PFSK-1 (cell line): ENCODE measurements at regions not wholly inside any gene's neighbourhood (a gene's known extent, or its start where the extent isn't known, plus 50 kb on each side); places are given as distances from the start of the nearest gene placed in this dataset.

Experiments
- FOXP2 ChIP-seq: optimal IDR thresholded peaks from 2 replicates; pipeline ENCODE3; 2011; ENCODE audit warnings: borderline replicate concordance, control low read depth, inconsistent platforms; ENCODE audit not compliant: insufficient read depth; ENCODE audit errors: extremely low read length, extremely low read depth
- POLR2AphosphoS5 ChIP-seq: IDR thresholded peaks from 2 replicates; pipeline ENCODE4 v1.6.1; 2012; ENCODE audit warnings: low read depth, mild to moderate bottlenecking, control low read depth, low read length, moderate library complexity
- SIN3A ChIP-seq: IDR thresholded peaks from 2 replicates; pipeline ENCODE4 v1.6.1; 2012; ENCODE audit warnings: mild to moderate bottlenecking, low read length, moderate library complexity, borderline replicate concordance; ENCODE audit not compliant: insufficient read depth
- TAF1 ChIP-seq: IDR thresholded peaks from 2 replicates; pipeline ENCODE4 v1.6.1; 2012; ENCODE audit warnings: low read length, control low read depth, borderline replicate concordance; ENCODE audit not compliant: insufficient read depth
- TF ChIP-seq, protein P1 (sequence below), 2 experiments: IDR thresholded peaks; 2 replicates each; pipeline versions ENCODE4 v1.6.1 to v1.8.0; 2011 to 2012; ENCODE audit warnings: low read depth in 2 of 2, low read length in 2 of 2, control low read depth in 1 of 2, inconsistent platforms in 1 of 2, mild to moderate bottlenecking in 1 of 2, moderate library complexity in 1 of 2; ENCODE audit not compliant: insufficient read depth in 1 of 2

DNA sequence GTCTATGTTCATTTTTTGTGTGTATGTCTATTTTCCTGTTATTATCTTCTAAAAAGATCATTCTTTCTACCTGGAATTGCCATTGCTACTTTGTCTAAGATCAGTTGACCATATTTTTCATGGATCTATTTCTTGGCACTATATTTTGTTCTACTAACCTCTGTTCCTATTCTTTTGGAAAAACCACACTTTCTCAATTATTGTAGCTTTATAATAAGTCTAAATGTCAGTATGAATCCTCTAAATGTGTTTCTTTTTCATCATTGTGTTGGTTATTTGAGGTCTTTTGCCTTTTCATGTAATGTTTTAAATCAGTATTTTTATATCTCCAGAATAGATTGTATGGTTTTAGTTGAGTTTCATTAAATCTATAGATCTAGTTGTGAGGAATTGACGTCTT is 798.3 kb downstream of the FAT4 start:
- TF ChIP-seq SIN3A (no peak), POLR2AphosphoS5 (no peak), FOXP2 (no peak), TAF1 (no peak)
- TF ChIP-seq, protein P1, sequence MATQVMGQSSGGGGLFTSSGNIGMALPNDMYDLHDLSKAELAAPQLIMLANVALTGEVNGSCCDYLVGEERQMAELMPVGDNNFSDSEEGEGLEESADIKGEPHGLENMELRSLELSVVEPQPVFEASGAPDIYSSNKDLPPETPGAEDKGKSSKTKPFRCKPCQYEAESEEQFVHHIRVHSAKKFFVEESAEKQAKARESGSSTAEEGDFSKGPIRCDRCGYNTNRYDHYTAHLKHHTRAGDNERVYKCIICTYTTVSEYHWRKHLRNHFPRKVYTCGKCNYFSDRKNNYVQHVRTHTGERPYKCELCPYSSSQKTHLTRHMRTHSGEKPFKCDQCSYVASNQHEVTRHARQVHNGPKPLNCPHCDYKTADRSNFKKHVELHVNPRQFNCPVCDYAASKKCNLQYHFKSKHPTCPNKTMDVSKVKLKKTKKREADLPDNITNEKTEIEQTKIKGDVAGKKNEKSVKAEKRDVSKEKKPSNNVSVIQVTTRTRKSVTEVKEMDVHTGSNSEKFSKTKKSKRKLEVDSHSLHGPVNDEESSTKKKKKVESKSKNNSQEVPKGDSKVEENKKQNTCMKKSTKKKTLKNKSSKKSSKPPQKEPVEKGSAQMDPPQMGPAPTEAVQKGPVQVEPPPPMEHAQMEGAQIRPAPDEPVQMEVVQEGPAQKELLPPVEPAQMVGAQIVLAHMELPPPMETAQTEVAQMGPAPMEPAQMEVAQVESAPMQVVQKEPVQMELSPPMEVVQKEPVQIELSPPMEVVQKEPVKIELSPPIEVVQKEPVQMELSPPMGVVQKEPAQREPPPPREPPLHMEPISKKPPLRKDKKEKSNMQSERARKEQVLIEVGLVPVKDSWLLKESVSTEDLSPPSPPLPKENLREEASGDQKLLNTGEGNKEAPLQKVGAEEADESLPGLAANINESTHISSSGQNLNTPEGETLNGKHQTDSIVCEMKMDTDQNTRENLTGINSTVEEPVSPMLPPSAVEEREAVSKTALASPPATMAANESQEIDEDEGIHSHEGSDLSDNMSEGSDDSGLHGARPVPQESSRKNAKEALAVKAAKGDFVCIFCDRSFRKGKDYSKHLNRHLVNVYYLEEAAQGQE (IDR thresholded peaks at IDR 0.05; ENCODE audit: insufficient read depth in 1 of 2, low read depth in 2 of 2, low read length in 2 of 2), result no peak

DNA sequence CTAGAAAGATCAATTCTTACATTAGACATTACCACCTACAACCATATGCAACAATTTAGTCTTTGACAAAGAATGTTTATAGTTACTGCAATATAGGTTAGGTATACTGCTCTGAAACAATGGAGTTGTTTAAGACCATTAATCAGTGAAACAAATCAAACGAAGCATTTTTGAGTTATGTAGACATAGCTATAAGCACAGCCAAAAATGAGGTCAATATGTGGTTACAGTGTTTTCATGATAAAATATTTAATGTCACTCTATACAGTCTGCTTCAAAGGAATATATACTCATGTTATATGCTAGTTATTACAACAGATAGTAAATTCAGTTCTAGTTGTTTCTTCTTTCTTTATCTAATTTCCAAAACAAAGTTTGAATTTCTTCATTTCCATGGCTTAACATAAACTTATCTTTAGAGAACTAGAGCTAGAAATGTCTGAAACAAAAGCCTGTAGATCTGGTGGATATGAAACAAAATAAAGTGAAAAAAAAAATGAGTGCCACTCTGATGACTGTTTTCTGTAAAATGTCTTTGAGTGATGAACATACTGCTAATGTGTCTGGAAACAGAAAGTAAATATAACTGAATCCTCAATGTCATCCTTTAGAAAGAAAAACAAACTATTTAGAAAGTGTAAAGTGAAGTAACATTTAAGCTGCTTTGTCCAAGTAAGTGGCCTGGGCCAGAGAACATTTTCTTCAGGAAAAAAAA is 809.0 kb downstream of the FAT4 start:
- TF ChIP-seq FOXP2, result no peak
- TF ChIP-seq TAF1, result no peak
- no peak for TF ChIP-seq POLR2AphosphoS5
- TF ChIP-seq, protein P1 (IDR thresholded peaks at IDR 0.05; ENCODE audit: insufficient read depth in 1 of 2, low read depth in 2 of 2, low read length in 2 of 2), result no peak
- no peak for TF ChIP-seq SIN3A

DNA sequence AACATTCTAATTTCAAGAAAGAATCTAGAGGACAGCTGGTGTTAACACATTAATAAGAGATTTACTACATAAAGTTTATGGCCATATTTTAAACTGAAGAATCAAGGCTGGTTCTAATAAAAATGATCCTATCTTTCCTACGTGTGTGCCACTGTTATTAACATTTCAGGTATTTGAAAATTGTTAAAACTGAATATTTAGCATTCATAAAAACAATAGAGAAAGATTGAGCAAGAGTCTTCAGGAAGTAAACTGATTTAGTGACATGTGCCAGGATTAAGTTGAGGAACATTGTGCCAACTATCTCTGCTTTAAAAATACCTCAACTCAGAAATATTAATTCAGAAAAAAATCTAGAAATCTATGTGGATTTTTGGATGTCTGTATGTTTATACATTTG is 810.1 kb downstream of the FAT4 start:
- TF ChIP-seq POLR2AphosphoS5, result no peak
- TF ChIP-seq FOXP2, result no peak
- TF ChIP-seq SIN3A, result no peak
- TF ChIP-seq, protein P1 (IDR thresholded peaks at IDR 0.05; ENCODE audit: insufficient read depth in 1 of 2, low read depth in 2 of 2, low read length in 2 of 2), result no peak
- TF ChIP-seq TAF1, result no peak

DNA sequence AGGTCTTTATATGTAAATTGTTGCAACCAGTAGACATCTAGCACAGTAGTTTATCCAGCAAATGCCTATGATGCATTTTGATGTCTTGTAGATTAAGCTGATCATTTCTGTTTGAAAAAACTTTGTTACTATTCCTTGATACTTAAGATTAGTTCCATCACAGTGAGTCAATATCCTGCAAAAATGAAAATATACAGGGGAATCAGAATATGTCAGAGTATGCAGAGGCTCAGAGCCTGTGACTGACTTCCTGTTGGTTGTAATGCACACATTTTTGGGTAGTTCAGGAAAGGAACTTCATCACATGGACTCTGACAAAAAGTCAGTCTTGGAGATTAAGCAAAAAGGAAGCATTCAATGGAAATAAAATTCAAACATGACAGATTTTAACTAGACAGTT is 815.5 kb downstream of the FAT4 start:
- TF ChIP-seq, protein P1 (IDR thresholded peaks at IDR 0.05; ENCODE audit: insufficient read depth in 1 of 2, low read depth in 2 of 2, low read length in 2 of 2), result no peak
- no peak for TF ChIP-seq TAF1
- TF ChIP-seq SIN3A, result no peak
- no peak for TF ChIP-seq FOXP2
- no peak for TF ChIP-seq POLR2AphosphoS5

DNA sequence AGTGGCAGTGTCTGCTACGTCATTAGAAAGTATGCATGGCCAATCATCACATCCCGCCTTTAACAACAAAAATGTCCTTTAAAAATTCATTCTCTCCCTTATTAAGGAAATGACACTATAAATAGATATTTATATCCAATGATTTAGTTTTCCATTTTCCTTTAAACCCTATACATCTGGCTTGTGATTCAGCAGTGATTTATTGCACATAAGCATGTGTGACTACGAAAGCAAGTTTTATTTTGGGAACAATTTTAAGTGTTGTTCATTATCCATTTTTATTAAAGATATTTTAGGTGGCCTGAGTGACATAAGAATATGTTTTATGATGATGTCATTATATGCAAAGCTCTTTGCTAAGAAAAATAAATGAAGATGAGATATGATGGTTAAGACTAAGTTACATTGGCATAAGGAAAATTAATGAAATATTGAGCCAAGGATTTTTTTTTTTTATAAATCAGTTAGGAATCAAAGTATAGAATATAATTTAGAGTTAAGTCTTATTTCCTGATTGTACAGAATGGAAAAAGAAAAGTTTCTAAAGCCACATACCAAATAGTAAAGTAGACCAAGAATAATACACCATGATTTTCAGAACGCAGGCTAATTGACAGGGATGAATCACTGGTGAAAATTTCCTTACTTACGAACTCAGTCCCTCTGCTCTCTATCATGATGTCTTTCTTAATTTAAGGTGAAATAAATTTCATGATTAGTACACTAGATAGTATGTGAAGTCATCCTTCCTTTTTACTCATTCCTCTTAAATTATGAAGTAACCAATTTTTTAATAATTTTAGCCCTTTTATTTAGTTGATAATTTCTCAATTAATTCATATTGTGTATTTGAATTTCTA is 822.4 kb downstream of the FAT4 start:
- TF ChIP-seq, protein P1 (IDR thresholded peaks at IDR 0.05; ENCODE audit: insufficient read depth in 1 of 2, low read depth in 2 of 2, low read length in 2 of 2), result no peak
- TF ChIP-seq SIN3A (no peak), TAF1 (no peak), POLR2AphosphoS5 (no peak)
